ENCODE measurements at regions not wholly inside any gene's neighbourhood (a gene's known extent, or its start where the extent isn't known, plus 50 kb on each side); places are given as distances from the start of the nearest gene placed in this dataset.

GRCh38 chr22:47806894-47807293 is 1044.4 kb downstream of the TBC1D22A start:
- peaks cover 0 to 28% of the 10 kb centered on the region in 2 donors for H3K27me3 ChIP-seq
- H3K9me3 ChIP-seq = peaks cover 0 to 2% of the 10 kb centered on the region in 2 donors
- no peak for TF ChIP-seq CTCF (IDR thresholded peaks at IDR 0.05)
- ATAC-seq = no peak
- intact Hi-C loops (cut with DNase I) = no loop called here
- H3K4me1 ChIP-seq = no peaks in the 10 kb centered on the region
- DNase-seq = no peak
- no peak overlapping the region for H3K27ac ChIP-seq
- no peaks in the 10 kb centered on the region for H3K36me3 ChIP-seq
- H3K4me3 ChIP-seq = no peak overlapping the region

- Histone ChIP-seq H3K27me3 (peaks cover 0 to 15% of the 10 kb centered on the region in 2 donors), H3K36me3 (no peaks in the 10 kb centered on the region), H3K9me3 (peaks cover 0 to 2% of the 10 kb centered on the region in 2 donors), H3K4me1 (no peaks in the 10 kb centered on the region), H3K4me3 (no peak overlapping the region), H3K27ac (no peak overlapping the region)
- DNase-seq = no peak
- TF ChIP-seq CTCF (IDR thresholded peaks at IDR 0.05) = no peak
- ATAC-seq = no peak
- intact Hi-C loops (cut with DNase I) = no loop called here
Observed at GRCh38 chr22:47805394-47805935, 1043.0 kb downstream of the TBC1D22A start.

GRCh38 chr22:47804281-47804680 is 1041.8 kb downstream of the TBC1D22A start:
- Histone ChIP-seq H3K4me1 (no peaks in the 10 kb centered on the region), H3K27me3 (peaks cover 0 to 13% of the 10 kb centered on the region in 2 donors), H3K36me3 (no peaks in the 10 kb centered on the region), H3K9me3 (peaks cover 0 to 7% of the 10 kb centered on the region in 2 donors), H3K4me3 (no peak overlapping the region), H3K27ac (no peak overlapping the region)
- TF ChIP-seq CTCF (IDR thresholded peaks at IDR 0.05) = no peak
- intact Hi-C loops (cut with DNase I) = no loop called here
- DNase-seq = no peak
- no peak for ATAC-seq

GRCh38 chr22:47802421-47802820 is 1040.0 kb downstream of the TBC1D22A start:
- Histone ChIP-seq H3K9me3 (peaks cover 0 to 11% of the 10 kb centered on the region in 2 donors), H3K27me3 (peaks cover 0 to 13% of the 10 kb centered on the region in 2 donors), H3K4me3 (no peak overlapping the region), H3K36me3 (no peaks in the 10 kb centered on the region), H3K4me1 (no peaks in the 10 kb centered on the region), H3K27ac (no peak overlapping the region)
- DNase-seq (no peak), ATAC-seq (no peak)
- no peak for TF ChIP-seq CTCF (IDR thresholded peaks at IDR 0.05)
- intact Hi-C loops (cut with DNase I) = no loop called here

- TF ChIP-seq CTCF (IDR thresholded peaks at IDR 0.05) = no peak
Observed at GRCh38 chr22:47801541-47802245, 1039.2 kb downstream of the TBC1D22A start.

More at GRCh38 chr22:47801541-47802245, 1039.2 kb downstream of the TBC1D22A start:
- H3K4me3 ChIP-seq = no peak overlapping the region
- H3K27me3 ChIP-seq = peaks cover 0 to 13% of the 10 kb centered on the region in 2 donors
- DNase-seq = no peak
- H3K9me3 ChIP-seq = peaks cover 0 to 11% of the 10 kb centered on the region in 2 donors
- ATAC-seq = no peak
- no peak overlapping the region for H3K27ac ChIP-seq
- no peaks in the 10 kb centered on the region for H3K4me1 ChIP-seq
- no peaks in the 10 kb centered on the region for H3K36me3 ChIP-seq
- intact Hi-C loops (cut with DNase I) = no loop called here

Data from left lung (tissue), 4 donors.